NCI-H1694 (cell line): ENCODE measurements at regions not wholly inside any gene's neighbourhood (a gene's known extent, or its start where the extent isn't known, plus 50 kb on each side); places are given as distances from the start of the nearest gene placed in this dataset.

Experiments
- DNase-seq: peaks from one replicate; lab custom pipeline; 2025; lab: John Stamatoyannopoulos, UW

- no peak for DNase-seq
These were observed 92.2 kb downstream of the LINGO1 start for GRCh38 chr15:77540312-77541060.

GRCh38 chr15:77538793-77539497, 93.8 kb downstream of the LINGO1 start:
- DNase-seq, result no peak

GRCh38 chr15:77538027-77538451, 94.7 kb downstream of the LINGO1 start:
- DNase-seq, result no peak

- DNase-seq, result no peak
These were observed 95.7 kb downstream of the LINGO1 start for GRCh38 chr15:77537006-77537405.

GRCh38 chr15:77535845-77536244, 96.9 kb downstream of the LINGO1 start:
- DNase-seq, result no peak
